GM23338 (cell line): ENCODE measurements at regions not wholly inside any gene's neighbourhood (a gene's known extent, or its start where the extent isn't known, plus 50 kb on each side); places are given as distances from the start of the nearest gene placed in this dataset.

ENCODE experiments used
- ATAC-seq: fragments of 200-7000 bp; cut with Tn5 transposase; 3 replicates; pipeline ENCODE4 v1.9.1; 2020
- DNase-seq: peaks from one replicate; pipeline ENCODE4 v3.0.0-alpha.2; 2015; ENCODE audit warnings: low spot score
- H2AFZ ChIP-seq: fragments of 200-600 bp; sonication (generic); 2 replicates; pipeline ENCODE4 v1.8.0; 2016; ENCODE audit warnings: antibody characterized with exemption, mild to moderate bottlenecking, moderate library complexity
- H3F3A ChIP-seq: fragments of 200-600 bp; sonication (generic); replicated peaks from 2 replicates; pipeline ENCODE4 v1.8.0; 2017; ENCODE audit warnings: antibody characterized with exemption, mixed run types, low read depth
- H3K27ac ChIP-seq: fragments of 200-600 bp; sonication (generic); 2 replicates; pipeline ENCODE4 v1.6.1; 2016; ENCODE audit warnings: low read depth
- H3K27me3 ChIP-seq: fragments of 200-600 bp; sonication (generic); 2 replicates; pipeline ENCODE4 v1.8.0; 2016; ENCODE audit warnings: mild to moderate bottlenecking, mixed run types, moderate library complexity; ENCODE audit not compliant: insufficient read depth
- H3K36me3 ChIP-seq: fragments of 200-600 bp; sonication (generic); 2 replicates; pipeline ENCODE4 v1.8.0; 2016; ENCODE audit warnings: mild to moderate bottlenecking; ENCODE audit not compliant: insufficient read depth
- H3K4me1 ChIP-seq: fragments of 200-600 bp; sonication (generic); 2 replicates; pipeline ENCODE4 v1.8.0; 2016; ENCODE audit warnings: mild to moderate bottlenecking, moderate library complexity; ENCODE audit not compliant: insufficient read depth
- H3K4me2 ChIP-seq: fragments of 200-600 bp; sonication (generic); 2 replicates; pipeline ENCODE4 v1.7.1; 2017; ENCODE audit warnings: mixed run types
- H3K4me3 ChIP-seq: fragments of 200-600 bp; sonication (generic); 2 replicates; pipeline ENCODE4 v1.6.1; 2016; ENCODE audit warnings: mixed run types
- H3K79me2 ChIP-seq: fragments of 200-600 bp; sonication (generic); replicated peaks from 2 replicates; pipeline ENCODE4 v1.8.0; 2017; ENCODE audit warnings: mild to moderate bottlenecking; ENCODE audit not compliant: insufficient read depth
- H3K9me2 ChIP-seq: fragments of 200-600 bp; sonication (generic); 2 replicates; pipeline ENCODE4 v1.8.0; 2017; ENCODE audit not compliant: insufficient read depth
- H4K20me1 ChIP-seq: fragments of 200-600 bp; sonication (generic); replicated peaks from 2 replicates; pipeline ENCODE4 v1.8.0; 2017; ENCODE audit warnings: mild to moderate bottlenecking; ENCODE audit not compliant: insufficient read depth
- H3K27ac Mint-ChIP-seq: 2 replicates; pipeline ENCODE4 v1.8.0; 2020; ENCODE audit warnings: inconsistent platforms, mild to moderate bottlenecking, moderate library complexity, mixed read lengths
- H3K27me3 Mint-ChIP-seq: 3 replicates; pipeline ENCODE4 v1.8.0; 2022; ENCODE audit warnings: low read depth, mild to moderate bottlenecking, moderate library complexity, mixed read lengths, inconsistent platforms; ENCODE audit not compliant: insufficient read depth, poor library complexity
- H3K36me3 Mint-ChIP-seq: 3 replicates; pipeline ENCODE4 v1.8.0; 2021; ENCODE audit warnings: low read depth, mild to moderate bottlenecking, inconsistent platforms, moderate library complexity, mixed read lengths
- H3K4me1 Mint-ChIP-seq: 3 replicates; pipeline ENCODE4 v1.8.0; 2020; ENCODE audit warnings: mild to moderate bottlenecking, inconsistent platforms, mixed read lengths
- H3K4me3 Mint-ChIP-seq: 3 replicates; pipeline ENCODE4 v1.8.0; 2021; ENCODE audit warnings: moderate library complexity, mild to moderate bottlenecking, inconsistent platforms, mixed read lengths
- H3K9me3 Mint-ChIP-seq: 3 replicates; pipeline ENCODE4 v1.8.0; 2020; ENCODE audit warnings: moderate library complexity, mild to moderate bottlenecking, inconsistent platforms, mixed read lengths
- CREB1 ChIP-seq: fragments of 250-450 bp; sonication (Bioruptor Pico); IDR thresholded peaks from 2 replicates; pipeline ENCODE4 v1.5.0; 2020; ENCODE audit warnings: low read depth, mild to moderate bottlenecking, moderate library complexity
- CTCF ChIP-seq, 2 experiments: fragments of 200-600 bp in 1 of 2; sonication (generic) in 1 of 2; conservative IDR thresholded peaks; 2 replicates each; pipeline versions ENCODE4 v1.5.1 to v1.6.1; 2016 to 2017; ENCODE audit warnings: antibody characterized with exemption in 2 of 2, low read depth in 2 of 2, mild to moderate bottlenecking in 2 of 2, moderate library complexity in 1 of 2
- ETS1 ChIP-seq: IDR thresholded peaks from 2 replicates; pipeline ENCODE4 v1.6.1; 2016; ENCODE audit warnings: antibody characterized with exemption
- EZH2 ChIP-seq: fragments of 200-600 bp; sonication (generic); IDR thresholded peaks from one replicate; pipeline ENCODE4 v1.8.0; 2017; ENCODE audit warnings: antibody characterized with exemption, mild to moderate bottlenecking, low read depth; ENCODE audit not compliant: unreplicated experiment
- EZH2phosphoT487 ChIP-seq: fragments of 200-600 bp; sonication (generic); IDR thresholded peaks from one replicate; pipeline ENCODE4 v1.8.1; 2018; ENCODE audit warnings: antibody characterized with exemption; ENCODE audit not compliant: unreplicated experiment
- JUNB ChIP-seq: IDR thresholded peaks from one replicate; pipeline ENCODE4 v1.6.1; 2016; ENCODE audit warnings: antibody characterized with exemption; ENCODE audit not compliant: unreplicated experiment
- NANOG ChIP-seq: IDR thresholded peaks from 2 replicates; pipeline ENCODE4 v1.6.1; 2016; ENCODE audit warnings: antibody characterized with exemption, borderline replicate concordance
- POLR2AphosphoS5 ChIP-seq: IDR thresholded peaks from 2 replicates; pipeline ENCODE4 v1.6.1; 2016; ENCODE audit warnings: antibody characterized with exemption, low read depth
- REST ChIP-seq: IDR thresholded peaks from one replicate; pipeline ENCODE4 v1.6.1; 2018; ENCODE audit warnings: antibody characterized with exemption; ENCODE audit not compliant: unreplicated experiment
- STAT1 ChIP-seq: IDR thresholded peaks from one replicate; pipeline ENCODE4 v1.6.1; 2016; ENCODE audit warnings: antibody characterized with exemption; ENCODE audit not compliant: unreplicated experiment
- ZNF114 ChIP-seq: fragments of 250-450 bp; sonication (Bioruptor Pico); IDR thresholded peaks from 2 replicates; pipeline ENCODE4 v1.5.0; 2020; ENCODE audit warnings: mild to moderate bottlenecking, moderate library complexity
- ZNF331 ChIP-seq: fragments of 250-450 bp; sonication (Bioruptor Pico); IDR thresholded peaks from 2 replicates; pipeline ENCODE4 v1.5.0; 2020; ENCODE audit warnings: low read depth, mild to moderate bottlenecking, moderate library complexity
- ZNF462 ChIP-seq: fragments of 250-450 bp; sonication (Bioruptor Pico); IDR thresholded peaks from 2 replicates; pipeline ENCODE4 v1.5.0; 2020; ENCODE audit warnings: mild to moderate bottlenecking, moderate library complexity

GRCh38 chr6:168225471-168225911 is 94.1 kb downstream of the DACT2 start (continued):
- no peak for TF ChIP-seq ZNF462 (CRISPR knock-in tag)
- TF ChIP-seq CREB1, result no peak
- no peak for TF ChIP-seq STAT1
- TF ChIP-seq ZNF114, result no peak
- TF ChIP-seq JUNB, result no peak

GRCh38 chr6:168223755-168224154 is 95.8 kb downstream of the DACT2 start:
- Histone ChIP-seq H3K4me2 (no peak overlapping the region), H3K36me3 (no peaks in the 10 kb centered on the region), H3K79me2 (no peaks in the 10 kb centered on the region), H3K27ac (no peak overlapping the region), H4K20me1 (no peaks in the 10 kb centered on the region), H3K4me3 (no peak overlapping the region), H2AFZ (no peak overlapping the region), H3K27me3 (no peaks in the 10 kb centered on the region), H3K9me2 (no peaks in the 10 kb centered on the region), H3F3A (no peaks in the 10 kb centered on the region), H3K4me1 (peaks cover 5% of the 10 kb centered on the region; the same call in 1 of the 2 replicates)
- no peaks in the 10 kb centered on the region for H3K9me3 Mint-ChIP-seq
- peaks cover 27% of the 10 kb centered on the region for H3K4me1 Mint-ChIP-seq
- no peaks in the 10 kb centered on the region for H3K36me3 Mint-ChIP-seq
- ATAC-seq (no peak), DNase-seq (no peak)
- H3K4me3 Mint-ChIP-seq, result no peak overlapping the region
- H3K27ac Mint-ChIP-seq, result no peak overlapping the region
- H3K27me3 Mint-ChIP-seq, result peaks cover 6% of the 10 kb centered on the region
- TF ChIP-seq JUNB (no peak), EZH2phosphoT487 (no peak), EZH2 (no peak), CTCF (conservative IDR thresholded peaks at IDR 0.05; ENCODE audit: low read depth in 2 of 2) (no peak), NANOG (no peak), ZNF331 (CRISPR knock-in tag) (no peak), STAT1 (no peak), POLR2AphosphoS5 (no peak), ETS1 (no peak), ZNF114 (no peak), CREB1 (no peak), REST (no peak)
